B cell (primary cell): ENCODE measurements at regions not wholly inside any gene's neighbourhood (a gene's known extent, or its start where the extent isn't known, plus 50 kb on each side); places are given as distances from the start of the nearest gene placed in this dataset.

Experiments used
- ATAC-seq: fragments of 200-7000 bp; cut with Tn5 transposase; one replicate; pipeline ENCODE4 v1.10.0; 2021; ENCODE audit warnings: low read depth, mild to moderate bottlenecking, moderate number of reproducible peaks, moderate library complexity
- CTCF ChIA-PET: fragments of 350-600 bp; sonication (Branson Sonifier 250); formaldehyde crosslinking; loops from one replicate; lab custom pipeline; 2021; ENCODE audit warnings: antibody characterized with exemption, inconsistent platforms; lab: Charles Lee
- POLR2A ChIA-PET: fragments of 350-600 bp; sonication (Branson Sonifier 250); formaldehyde crosslinking; loops from one replicate; lab custom pipeline; 2021; ENCODE audit warnings: antibody characterized with exemption; lab: Charles Lee
- DNase-seq: peaks from one replicate; pipeline ENCODE4 v3.0.0; 2013
- H2AFZ ChIP-seq: 2 replicates; pipeline ENCODE4 v1.6.1; 2012; ENCODE audit warnings: mild to moderate bottlenecking, low read depth, low read length; ENCODE audit not compliant: insufficient read depth, poor library complexity, severe bottlenecking
- H3K27ac ChIP-seq, 2 donors: 1 replicate in 1 of 2; 2 replicates in 1 of 2; pipeline ENCODE4 v1.5.1; 2012 to 2013; ENCODE audit warnings: low read length in 2 of 2, mild to moderate bottlenecking in 2 of 2, moderate library complexity in 1 of 2
- H3K27me3 ChIP-seq, 4 experiments: fragments of 200-600 bp in 1 of 4; sonication (generic) in 1 of 4; replicated peaks in 1 of 4; 1 replicate in 2 of 4; 2 replicates in 2 of 4; pipeline versions ENCODE4 v1.6.1 to v1.7.0; 2013 to 2016; ENCODE audit warnings: low read length in 3 of 4, mild to moderate bottlenecking in 2 of 4, mixed read lengths in 1 of 4, moderate library complexity in 1 of 4; ENCODE audit not compliant: insufficient read depth in 4 of 4, control insufficient read depth in 3 of 4; ENCODE audit errors: control extremely low read depth in 1 of 4
- H3K36me3 ChIP-seq, 2 experiments: replicated peaks in 1 of 2; 1 replicate in 1 of 2; 2 replicates in 1 of 2; pipeline versions ENCODE4 v1.6.1 to v1.7.1; 2013; ENCODE audit warnings: low read length in 1 of 2; ENCODE audit not compliant: insufficient read depth in 2 of 2, control insufficient read depth in 1 of 2; ENCODE audit errors: control extremely low read depth in 1 of 2, extremely low read depth in 1 of 2
- H3K4me1 ChIP-seq, 2 donors: fragments of 200-600 bp in 1 of 2; sonication (generic) in 1 of 2; 1 replicate in 1 of 2; 2 replicates in 1 of 2; pipeline versions ENCODE4 v1.5.1 to v1.6.1; 2013 to 2017; ENCODE audit warnings: low read length in 2 of 2; ENCODE audit not compliant: control insufficient read depth in 2 of 2, insufficient read depth in 2 of 2
- H3K4me2 ChIP-seq: replicated peaks from 2 replicates; pipeline ENCODE3; 2012; ENCODE audit warnings: mild to moderate bottlenecking, low read depth, low read length; ENCODE audit not compliant: poor library complexity, severe bottlenecking
- H3K4me3 ChIP-seq, 5 experiments: fragments of 200-600 bp in 1 of 5; sonication (generic) in 1 of 5; 1 replicate in 3 of 5; 2 replicates in 2 of 5; pipeline versions ENCODE4 v1.5.1 to v1.7.0; 2011 to 2016; ENCODE audit warnings: low read length in 4 of 5, mild to moderate bottlenecking in 4 of 5, low read depth in 2 of 5, control low read depth in 1 of 5, moderate library complexity in 1 of 5; ENCODE audit not compliant: insufficient read depth in 1 of 5; ENCODE audit errors: control extremely low read depth in 1 of 5, extremely low read depth in 1 of 5
- H3K79me2 ChIP-seq: fragments of 200-600 bp; sonication (generic); one replicate; pipeline ENCODE4 v1.6.0; 2016; ENCODE audit warnings: low read length; ENCODE audit not compliant: control insufficient read depth, insufficient read depth
- H3K9ac ChIP-seq: fragments of 200-600 bp; sonication (generic); 2 replicates; pipeline ENCODE4 v1.6.1; 2017; ENCODE audit warnings: mild to moderate bottlenecking, low read length, moderate library complexity
- H3K9me3 ChIP-seq, 3 donors: one replicate each; pipeline versions ENCODE4 v1.6.1 to v1.7.1; 2013; ENCODE audit warnings: low read length in 2 of 3; ENCODE audit not compliant: control insufficient read depth in 2 of 3, insufficient read depth in 1 of 3; ENCODE audit errors: control extremely low read depth in 1 of 3
- H4K20me1 ChIP-seq: 2 replicates; pipeline ENCODE4 v1.6.0; 2012; ENCODE audit warnings: mild to moderate bottlenecking, low read length; ENCODE audit not compliant: insufficient read depth, control insufficient read depth, poor library complexity, severe bottlenecking
- H3K27ac Mint-ChIP-seq: one replicate; pipeline ENCODE4 v1.8.0; 2021; ENCODE audit warnings: mixed read lengths
- H3K27me3 Mint-ChIP-seq: one replicate; pipeline ENCODE4 v1.8.0; 2021; ENCODE audit warnings: mixed read lengths
- H3K4me1 Mint-ChIP-seq: one replicate; pipeline ENCODE4 v1.8.0; 2021; ENCODE audit warnings: mixed read lengths
- H3K4me3 Mint-ChIP-seq: one replicate; pipeline ENCODE4 v1.8.0; 2021; ENCODE audit warnings: mixed read lengths
- H3K9me3 Mint-ChIP-seq: one replicate; pipeline ENCODE4 v1.8.0; 2022; ENCODE audit warnings: mixed read lengths; ENCODE audit not compliant: insufficient read depth
- CTCF ChIP-seq: fragments of 200-600 bp; IDR thresholded peaks from one replicate; pipeline ENCODE4 v1.8.0; 2022; ENCODE audit warnings: antibody characterized with exemption, mild to moderate bottlenecking
- EZH2 ChIP-seq: IDR thresholded peaks from 2 replicates; pipeline ENCODE4 v1.6.1; 2012; ENCODE audit warnings: borderline replicate concordance, low read depth, mild to moderate bottlenecking, moderate library complexity, low read length; ENCODE audit not compliant: insufficient read depth, poor library complexity, severe bottlenecking
- WGBS: methylation state at CpG from one replicate; pipeline ENCODE4 v1.1.5; 2013; ENCODE audit warnings: missing lambda C conversion rate; ENCODE audit not compliant: insufficient coverage; 5-methylcytosine and 5-hydroxymethylcytosine counted together
- intact Hi-C: fragments of 100-400 bp; cut with micrococcal nuclease; formaldehyde crosslinking; loops from one replicate; pipeline ENCODE4 v1.10.0; 2022

GRCh38 chr5:118468085-118468484 is 520.3 kb downstream of the DTWD2 start:
- TF ChIP-seq EZH2, result no peak
- TF ChIP-seq CTCF, result no peak
- no peak for ATAC-seq
- intact Hi-C loops, result no loop called here
- Mint-ChIP-seq H3K27me3 (no peaks in the 10 kb centered on the region), H3K4me3 (no peak overlapping the region), H3K4me1 (no peaks in the 10 kb centered on the region), H3K9me3 (no peaks in the 10 kb centered on the region), H3K27ac (no peak overlapping the region)
- Histone ChIP-seq H3K27me3 (no peaks in the 10 kb centered on the region), H4K20me1 (no peaks in the 10 kb centered on the region), H3K79me2 (no peaks in the 10 kb centered on the region), H3K9me3 (no peaks in the 10 kb centered on the region), H3K4me1 (no peaks in the 10 kb centered on the region), H2AFZ (no peak overlapping the region), H3K36me3 (no peaks in the 10 kb centered on the region), H3K27ac (no peak overlapping the region), H3K9ac (no peak overlapping the region), H3K4me2 (no peak overlapping the region), H3K4me3 (no peak overlapping the region)
- CTCF ChIA-PET, result no interaction called here
- DNase-seq, result no peak
- POLR2A ChIA-PET, result no interaction called here

GRCh38 chr5:118467103-118467502 is 521.2 kb downstream of the DTWD2 start:
- Histone ChIP-seq H3K27ac (no peak overlapping the region), H3K36me3 (no peaks in the 10 kb centered on the region), H3K4me1 (no peaks in the 10 kb centered on the region), H3K27me3 (no peaks in the 10 kb centered on the region), H3K9me3 (no peaks in the 10 kb centered on the region), H4K20me1 (no peaks in the 10 kb centered on the region), H3K79me2 (no peaks in the 10 kb centered on the region), H3K9ac (no peak overlapping the region), H3K4me2 (no peak overlapping the region), H3K4me3 (no peak overlapping the region), H2AFZ (no peak overlapping the region)
- Mint-ChIP-seq H3K4me3 (no peak overlapping the region), H3K9me3 (no peaks in the 10 kb centered on the region), H3K4me1 (no peaks in the 10 kb centered on the region), H3K27ac (no peak overlapping the region), H3K27me3 (no peaks in the 10 kb centered on the region)
- ATAC-seq, result no peak
- CTCF ChIA-PET, result no interaction called here
- intact Hi-C loops, result no loop called here
- TF ChIP-seq CTCF (no peak), EZH2 (no peak)
- POLR2A ChIA-PET, result no interaction called here
- no CpG with 5 or more reads among the region's 3 CpGs for WGBS
- no peak for DNase-seq
